Kidney epithelial cell (primary cell): ENCODE measurements at regions not wholly inside any gene's neighbourhood (a gene's known extent, or its start where the extent isn't known, plus 50 kb on each side); places are given as distances from the start of the nearest gene placed in this dataset.

ENCODE experiments used
- DNase-seq: peaks from one replicate; pipeline ENCODE4 v3.0.0-alpha.2; 2010; ENCODE audit warnings: low read depth
- H3K27me3 ChIP-seq: 2 replicates; pipeline ENCODE4 v1.6.0; 2011; ENCODE audit warnings: low read length; ENCODE audit not compliant: control insufficient read depth, insufficient read depth
- H3K36me3 ChIP-seq: 2 replicates; pipeline ENCODE4 v1.5.1; 2011; ENCODE audit warnings: low read length; ENCODE audit not compliant: control insufficient read depth, insufficient read depth
- H3K4me3 ChIP-seq: 2 replicates; pipeline ENCODE4 v1.5.1; 2011; ENCODE audit warnings: low read depth, mild to moderate bottlenecking, control low read depth, low read length
- CTCF ChIP-seq: IDR thresholded peaks from 2 replicates; pipeline ENCODE4 v1.5.1; 2011; ENCODE audit warnings: mild to moderate bottlenecking, moderate library complexity, low read length, control low read depth, inconsistent platforms; ENCODE audit not compliant: insufficient read depth, poor library complexity, severe bottlenecking

- no peak for DNase-seq
- no peak for TF ChIP-seq CTCF
- H3K4me3 ChIP-seq = peak overlapping the region; percentile 31
- H3K27me3 ChIP-seq = no peaks in the 10 kb centered on the region
- no peaks in the 10 kb centered on the region for H3K36me3 ChIP-seq
Measured at GRCh38 chr5:81852291-81853029, 101.6 kb upstream of the SSBP2 start.

GRCh38 chr5:81851481-81852178, 100.7 kb upstream of the SSBP2 start:
- H3K27me3 ChIP-seq = no peaks in the 10 kb centered on the region
- DNase-seq = peak; percentile 66
- H3K4me3 ChIP-seq = peak overlapping the region; percentile 31
- H3K36me3 ChIP-seq = no peaks in the 10 kb centered on the region
- TF ChIP-seq CTCF = no peak

- H3K36me3 ChIP-seq = no peaks in the 10 kb centered on the region
- no peak overlapping the region for H3K4me3 ChIP-seq
- no peaks in the 10 kb centered on the region for H3K27me3 ChIP-seq
- no peak for TF ChIP-seq CTCF
- DNase-seq = no peak
Measured at GRCh38 chr5:81850501-81851357, 99.8 kb upstream of the SSBP2 start.

GRCh38 chr5:81849770-81850367, 99.0 kb upstream of the SSBP2 start:
- TF ChIP-seq CTCF = no peak
- no peak for DNase-seq
- H3K27me3 ChIP-seq = no peaks in the 10 kb centered on the region
- H3K36me3 ChIP-seq = no peaks in the 10 kb centered on the region
- H3K4me3 ChIP-seq = no peak overlapping the region

GRCh38 chr5:81848362-81848880, 97.5 kb upstream of the SSBP2 start:
- no peaks in the 10 kb centered on the region for H3K36me3 ChIP-seq
- DNase-seq = no peak
- TF ChIP-seq CTCF = no peak

More at GRCh38 chr5:81848362-81848880, 97.5 kb upstream of the SSBP2 start:
- H3K27me3 ChIP-seq = no peaks in the 10 kb centered on the region
- no peak overlapping the region for H3K4me3 ChIP-seq
